Breast epithelium (tissue), 3 donors: ENCODE measurements at regions not wholly inside any gene's neighbourhood (a gene's known extent, or its start where the extent isn't known, plus 50 kb on each side); places are given as distances from the start of the nearest gene placed in this dataset.

Experiments
- CTCF ChIP-seq, 3 donors: fragments of 450-650 bp; IDR thresholded peaks; one replicate each; pipeline ENCODE4 v1.5.1; 2016 to 2017; ENCODE audit warnings: antibody characterized with exemption in 3 of 3, mild to moderate bottlenecking in 3 of 3, moderate library complexity in 3 of 3
- POLR2A ChIP-seq: fragments of 450-650 bp; IDR thresholded peaks from one replicate; pipeline ENCODE4 v1.6.1; 2016; ENCODE audit warnings: antibody characterized with exemption, mild to moderate bottlenecking, moderate library complexity

DNA sequence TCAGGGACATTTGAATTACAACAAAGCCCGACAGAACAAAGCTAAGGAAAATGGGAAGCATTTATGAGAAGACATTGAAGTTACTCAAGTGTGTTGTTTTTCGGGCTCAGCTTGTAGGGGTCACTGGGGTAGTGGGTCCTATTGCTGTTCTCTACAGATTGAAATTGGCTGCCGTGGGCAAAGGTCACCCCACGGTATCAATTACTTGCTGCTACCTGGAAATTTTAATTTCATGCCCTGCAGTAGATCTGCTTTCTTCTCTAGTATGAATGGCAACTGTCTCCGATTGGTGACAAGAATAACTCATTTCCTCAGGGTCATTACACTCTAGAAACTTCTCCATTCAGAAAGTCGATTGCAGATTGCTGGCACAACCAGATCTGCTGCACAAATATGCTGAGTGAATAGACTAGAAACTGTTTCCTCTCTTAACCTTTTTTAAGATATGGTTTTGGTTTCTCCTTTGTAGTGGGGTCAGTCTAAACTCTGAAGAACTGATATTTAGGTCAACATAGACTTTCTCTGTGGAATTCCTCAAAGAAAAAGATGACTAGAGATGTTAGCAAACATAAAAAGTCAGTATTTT lies 454.1 kb downstream of the ARHGEF28 start:
- no peak for TF ChIP-seq CTCF (IDR thresholded peaks at IDR 0.05)
- TF ChIP-seq POLR2A = no peak
